SK-N-SH (cell line): ENCODE measurements at regions not wholly inside any gene's neighbourhood (a gene's known extent, or its start where the extent isn't known, plus 50 kb on each side); places are given as distances from the start of the nearest gene placed in this dataset.

ENCODE experiments used
- CTCF ChIA-PET: fragments of 300-600, 350-600 bp; formaldehyde crosslinking; extraction: SDS; loops from one replicate; lab custom pipeline; 2021; lab: Yijun Ruan, JAX
- POLR2A ChIA-PET: fragments of 350-600 bp; sonication (Branson Sonifier 250); formaldehyde crosslinking; extraction: SDS; loops from one replicate; lab custom pipeline; 2020; ENCODE audit warnings: antibody characterized with exemption, inconsistent platforms; lab: Yijun Ruan, JAX
- DNase-seq: peaks from one replicate; pipeline ENCODE4 v3.0.0; 2012
- H2AFZ ChIP-seq: fragments of 200-600 bp; sonication (generic); 2 replicates; pipeline ENCODE4 v1.8.1; 2016; ENCODE audit warnings: antibody characterized with exemption, mild to moderate bottlenecking, low read depth
- H3F3A ChIP-seq: fragments of 200-600 bp; sonication (generic); replicated peaks from 2 replicates; pipeline ENCODE3; 2016; ENCODE audit warnings: antibody characterized with exemption, mild to moderate bottlenecking; ENCODE audit not compliant: insufficient read depth
- H3K27ac ChIP-seq, 2 experiments: fragments of 200-500 bp in 1 of 2; fragments of 200-600 bp in 1 of 2; sonication (Bioruptor generic) in 1 of 2; sonication (generic), shearing (Covaris generic) in 1 of 2; 2 replicates each; pipeline versions ENCODE4 v1.5.1 to v1.6.1; 2014 to 2016; ENCODE audit warnings: low read depth in 2 of 2, inconsistent platforms in 1 of 2, low read length in 1 of 2, mild to moderate bottlenecking in 1 of 2, mixed read lengths in 1 of 2
- H3K27me3 ChIP-seq: fragments of 200-600 bp; sonication (generic), shearing (Covaris generic); 2 replicates; pipeline ENCODE4 v1.6.1; 2016; ENCODE audit warnings: mixed run types; ENCODE audit not compliant: insufficient read depth
- H3K36me3 ChIP-seq, 2 experiments: fragments of 200-500 bp in 1 of 2; fragments of 200-600 bp in 1 of 2; sonication (Bioruptor generic) in 1 of 2; sonication (generic) in 1 of 2; replicated peaks in 1 of 2; 2 replicates each; pipeline versions ENCODE3 to v1.5.1; 2014 to 2016; ENCODE audit warnings: low read length in 1 of 2, mild to moderate bottlenecking in 1 of 2; ENCODE audit not compliant: insufficient read depth in 2 of 2, control insufficient read depth in 1 of 2
- H3K4me1 ChIP-seq, 2 experiments: fragments of 200-500 bp in 1 of 2; fragments of 200-600 bp in 1 of 2; sonication (Bioruptor generic) in 1 of 2; sonication (generic), shearing (Covaris generic) in 1 of 2; 2 replicates each; pipeline versions ENCODE4 v1.5.1 to v1.6.1; 2014 to 2016; ENCODE audit warnings: low read depth in 1 of 2, low read length in 1 of 2, mixed run types in 1 of 2; ENCODE audit not compliant: insufficient read depth in 2 of 2, control insufficient read depth in 1 of 2
- H3K4me2 ChIP-seq: fragments of 200-600 bp; sonication (generic), shearing (Covaris generic); 2 replicates; pipeline ENCODE4 v1.6.1; 2017; ENCODE audit warnings: mixed run types
- H3K4me3 ChIP-seq, 2 experiments: fragments of 200-500 bp in 1 of 2; fragments of 200-600 bp in 1 of 2; sonication (Bioruptor generic) in 1 of 2; sonication (generic), shearing (Covaris generic) in 1 of 2; 2 replicates each; pipeline versions ENCODE4 v1.5.1 to v1.8.1; 2014 to 2016; ENCODE audit warnings: low read depth in 2 of 2, inconsistent platforms in 1 of 2, low read length in 1 of 2, mild to moderate bottlenecking in 1 of 2, mixed read lengths in 1 of 2, moderate library complexity in 1 of 2
- H3K79me2 ChIP-seq: fragments of 200-600 bp; sonication (generic); 2 replicates; pipeline ENCODE4 v1.8.1; 2017; ENCODE audit warnings: mild to moderate bottlenecking; ENCODE audit not compliant: insufficient read depth
- H3K9ac ChIP-seq: fragments of 200-600 bp; sonication (generic); 2 replicates; pipeline ENCODE4 v1.6.1; 2017; ENCODE audit warnings: mixed run types
- H3K9me2 ChIP-seq: fragments of 200-600 bp; sonication (generic); 2 replicates; pipeline ENCODE4 v1.6.1; 2017; ENCODE audit warnings: mixed run types
- H3K9me3 ChIP-seq: fragments of 200-600 bp; sonication (generic); 2 replicates; pipeline ENCODE4 v1.6.1; 2017; ENCODE audit warnings: mixed run types, mild to moderate bottlenecking, moderate library complexity
- H4K20me1 ChIP-seq: fragments of 200-600 bp; sonication (generic); 2 replicates; pipeline ENCODE4 v1.6.1; 2017; ENCODE audit warnings: mild to moderate bottlenecking, mixed run types; ENCODE audit not compliant: insufficient read depth
- EP300 ChIP-seq, 2 experiments: IDR thresholded peaks; 2 replicates each; pipeline versions ENCODE4 v1.4.0 to v1.6.1; 2012; ENCODE audit warnings: borderline replicate concordance in 1 of 2, low read depth in 1 of 2, low read length in 1 of 2
- FOXJ3 ChIP-seq: sonication (generic); formaldehyde crosslinking; IDR thresholded peaks from 2 replicates; pipeline ENCODE4 v1.5.1; 2020; ENCODE audit warnings: mild to moderate bottlenecking, missing genetic modification reagents
- FOXM1 ChIP-seq: IDR thresholded peaks from 2 replicates; pipeline ENCODE4 v1.4.0; 2012; ENCODE audit warnings: low read depth, mild to moderate bottlenecking
- NFIC ChIP-seq: IDR thresholded peaks from 2 replicates; pipeline ENCODE4 v1.4.0; 2012; ENCODE audit warnings: borderline replicate concordance
- PBX3 ChIP-seq: IDR thresholded peaks from 2 replicates; pipeline ENCODE4; 2012
- RCOR1 ChIP-seq: fragments of 150-350 bp; IDR thresholded peaks from 2 replicates; pipeline ENCODE4 v1.6.1; 2017; ENCODE audit warnings: antibody characterized with exemption, low read length
- RFX5 ChIP-seq: IDR thresholded peaks from 2 replicates; pipeline ENCODE4 v1.6.1; 2012; ENCODE audit warnings: mild to moderate bottlenecking, improper control_type of control experiment, low read length
- RXRA ChIP-seq: IDR thresholded peaks from 2 replicates; pipeline ENCODE4 v1.4.0; 2012; ENCODE audit warnings: low read depth, mild to moderate bottlenecking, borderline replicate concordance
- TCF12 ChIP-seq: IDR thresholded peaks from 2 replicates; pipeline ENCODE4 v1.4.0; 2012
- YY1 ChIP-seq: IDR thresholded peaks from 2 replicates; pipeline ENCODE4 v1.4.0; 2012; ENCODE audit warnings: low read depth, mild to moderate bottlenecking
- ZBTB33 ChIP-seq: IDR thresholded peaks from 2 replicates; pipeline ENCODE4 v1.4.0; 2012; ENCODE audit warnings: low read depth, borderline replicate concordance
- WGBS: methylation state at CpG from one replicate; pipeline ENCODE4 v1.1.6; 2017; ENCODE audit warnings: low lambda C conversion rate; 5-methylcytosine and 5-hydroxymethylcytosine counted together

GRCh38 chr10:33734393-33735155 lies 400.1 kb upstream of the NRP1 start:
- no peaks in the 10 kb centered on the region for H3F3A ChIP-seq
- H3K27me3 ChIP-seq = no peaks in the 10 kb centered on the region
- H3K79me2 ChIP-seq = no peaks in the 10 kb centered on the region
- no peaks in the 10 kb centered on the region for H3K36me3 ChIP-seq
- no peak overlapping the region for H3K9ac ChIP-seq
- no peak for TF ChIP-seq RCOR1
- no peak for TF ChIP-seq ZBTB33
- 0 out of 2 replicates have a peak, but pooled peaks have one; percentile 21 for TF ChIP-seq NFIC
- TF ChIP-seq PBX3 = peak; percentile 36; the same call in 1 of the 2 replicates
- TF ChIP-seq TCF12 = no peak
- no peak for TF ChIP-seq EP300 (IDR thresholded peaks at IDR 0.05; ENCODE audit: borderline replicate concordance in 1 of 2, low read depth in 1 of 2, low read length in 1 of 2)
- WGBS = 84% methylated on average over 6 of the region's 6 CpGs
- H3K9me2 ChIP-seq = no peaks in the 10 kb centered on the region
- no peaks in the 10 kb centered on the region for H3K9me3 ChIP-seq
- no peak for DNase-seq
- no peak overlapping the region for H3K27ac ChIP-seq
- H4K20me1 ChIP-seq = no peaks in the 10 kb centered on the region
- H3K4me2 ChIP-seq = no peak overlapping the region
- H2AFZ ChIP-seq = no peak overlapping the region
- ChIA-PET CTCF (no interaction called here), POLR2A (no interaction called here)
- no peak overlapping the region for H3K4me3 ChIP-seq
- peaks cover 0 to 5% of the 10 kb centered on the region in 2 experiments; a peak in 1 of 4 replicates for H3K4me1 ChIP-seq

- TF ChIP-seq RXRA (no peak), FOXM1 (no peak), RFX5 (no peak), FOXJ3 (CRISPR knock-in tag) (no peak), YY1 (no peak)
- Histone ChIP-seq H4K20me1 (no peaks in the 10 kb centered on the region), H3K4me1 (peaks cover 0 to 5% of the 10 kb centered on the region in 2 experiments; a peak in 1 of 4 replicates), H3K4me3 (no peak overlapping the region), H3K9me3 (no peaks in the 10 kb centered on the region), H2AFZ (no peak overlapping the region), H3K27me3 (no peaks in the 10 kb centered on the region), H3K79me2 (no peaks in the 10 kb centered on the region), H3K27ac (no peak overlapping the region), H3K36me3 (no peaks in the 10 kb centered on the region), H3F3A (no peaks in the 10 kb centered on the region), H3K4me2 (no peak overlapping the region), H3K9ac (no peak overlapping the region), H3K9me2 (no peaks in the 10 kb centered on the region)
- CTCF ChIA-PET = no interaction called here
- DNase-seq = no peak
- POLR2A ChIA-PET = no interaction called here
- WGBS = 86% methylated on average over 3 of the region's 3 CpGs
These were observed 398.6 kb upstream of the NRP1 start for GRCh38 chr10:33733058-33733457.
